ENCODE measurements at regions not wholly inside any gene's neighbourhood (a gene's known extent, or its start where the extent isn't known, plus 50 kb on each side); places are given as distances from the start of the nearest gene placed in this dataset.
"Not testable (repeated sequence)": the region's sequence is repeated elsewhere in the genome, so short reads cannot be mapped to it uniquely, and the experiment has no call there.

- no peak for DNase-seq
These were observed 130.9 kb upstream of the SAMSN1 start for GRCh38 chr21:14677013-14677412.

- no peak for DNase-seq
These were observed 129.8 kb upstream of the SAMSN1 start for GRCh38 chr21:14675774-14676530.

GRCh38 chr21:14673649-14674048 lies 127.5 kb upstream of the SAMSN1 start:
- no peak for DNase-seq

GRCh38 chr21:14672466-14672865 lies 126.4 kb upstream of the SAMSN1 start:
- DNase-seq = no peak

- no peak for DNase-seq
These were observed 124.3 kb upstream of the SAMSN1 start for GRCh38 chr21:14670409-14670808.

GRCh38 chr21:14669092-14669491 lies 123.0 kb upstream of the SAMSN1 start:
- DNase-seq = not testable (repeated sequence)

GRCh38 chr21:14657241-14658008 lies 111.3 kb upstream of the SAMSN1 start:
- no peak for DNase-seq

GRCh38 chr21:14646893-14647292 lies 100.8 kb upstream of the SAMSN1 start:
- no peak for DNase-seq

- DNase-seq = no peak
These were observed 99.6 kb upstream of the SAMSN1 start for GRCh38 chr21:14645702-14646101.

- no peak for DNase-seq
These were observed 86.2 kb upstream of the SAMSN1 start for GRCh38 chr21:14632359-14632758.

- DNase-seq = no peak
These were observed 84.5 kb upstream of the SAMSN1 start for GRCh38 chr21:14630556-14631069.

- DNase-seq = no peak
These were observed 83.3 kb upstream of the SAMSN1 start for GRCh38 chr21:14629461-14629860.

- DNase-seq = not testable (repeated sequence)
These were observed 77.0 kb upstream of the SAMSN1 start for GRCh38 chr21:14623079-14623478.

GRCh38 chr21:14620152-14620551 lies 74.0 kb upstream of the SAMSN1 start:
- no peak for DNase-seq

- no peak for DNase-seq
These were observed 71.8 kb upstream of the SAMSN1 start for GRCh38 chr21:14617871-14618270.

GRCh38 chr21:14617040-14617393 lies 70.9 kb upstream of the SAMSN1 start:
- DNase-seq = no peak

- no peak for DNase-seq
These were observed 70.4 kb upstream of the SAMSN1 start for GRCh38 chr21:14616380-14617039.

- no peak for DNase-seq
These were observed 69.4 kb upstream of the SAMSN1 start for GRCh38 chr21:14615359-14615974.

GRCh38 chr21:14614287-14614686 lies 68.2 kb upstream of the SAMSN1 start:
- no peak for DNase-seq

GRCh38 chr21:14613486-14614224 lies 67.5 kb upstream of the SAMSN1 start:
- DNase-seq = no peak

- not testable (repeated sequence) for DNase-seq
These were observed 64.0 kb upstream of the SAMSN1 start for GRCh38 chr21:14610119-14610518.

- DNase-seq = no peak
These were observed 63.2 kb upstream of the SAMSN1 start for GRCh38 chr21:14609274-14609673.

All from NCI-H345 (cell line).